OCI-LY7 (cell line): ENCODE measurements at regions not wholly inside any gene's neighbourhood (a gene's known extent, or its start where the extent isn't known, plus 50 kb on each side); places are given as distances from the start of the nearest gene placed in this dataset.

ENCODE experiments used
- CTCF ChIP-seq: fragments of 200-600 bp; sonication (generic); conservative IDR thresholded peaks from 2 replicates; pipeline ENCODE4 v1.5.1; 2014; ENCODE audit warnings: mild to moderate bottlenecking, antibody characterized with exemption, low read length, moderate library complexity, mixed read lengths
- EZH2phosphoT487 ChIP-seq: fragments of 200-600 bp; sonication (generic); IDR thresholded peaks from 2 replicates; pipeline ENCODE4 v1.6.1; 2018; ENCODE audit warnings: low read depth, borderline replicate concordance, mild to moderate bottlenecking, mixed run types, antibody characterized with exemption, low read length, moderate library complexity, mixed read lengths

GRCh38 chr9:14501366-14501765, 187.4 kb upstream of the NFIB start:
- no peak for TF ChIP-seq CTCF
- TF ChIP-seq EZH2phosphoT487 = no peak
